ENCODE measurements at regions not wholly inside any gene's neighbourhood (a gene's known extent, or its start where the extent isn't known, plus 50 kb on each side); places are given as distances from the start of the nearest gene placed in this dataset.

DNA sequence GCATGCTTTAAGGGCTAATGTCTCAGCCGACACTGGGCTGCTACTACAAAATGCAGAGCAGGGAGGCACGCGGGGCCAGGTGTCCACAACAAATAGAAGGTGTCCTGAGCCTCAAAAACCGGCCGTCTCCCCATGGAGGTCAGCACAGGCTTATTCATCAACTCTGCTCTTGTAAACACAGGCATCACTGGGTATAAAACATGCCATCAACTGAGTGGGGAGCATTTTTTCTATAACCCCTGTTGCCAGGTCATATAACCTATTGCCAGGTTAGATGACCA lies 271.6 kb downstream of the AUH start:
- H4K20me1 ChIP-seq (ENCODE audit: insufficient read depth, low read length): no peaks in the 10 kb centered on the region
- H2AFZ ChIP-seq (ENCODE audit: low read depth, low read length): no peak overlapping the region
- no peak overlapping the region for H3K27ac ChIP-seq (ENCODE audit: low read length)
- ATAC-seq (ENCODE audit: insufficient read depth, low read depth) (no peak), DNase-seq (no peak)
- no peaks in the 10 kb centered on the region for H3K36me3 ChIP-seq (ENCODE audit: insufficient read depth, low read length)
- TF ChIP-seq EZH2 (IDR thresholded peaks at IDR 0.05; ENCODE audit: borderline replicate concordance, low read depth, low read length, severe bottlenecking) (no peak), CTCF (IDR thresholded peaks at IDR 0.05; ENCODE audit: borderline replicate concordance, extremely low read depth, low read length, poor library complexity, severe bottlenecking) (no peak)
- no peaks in the 10 kb centered on the region for H3K9me3 ChIP-seq (ENCODE audit: insufficient read depth, low read length, severe bottlenecking)
- H3K4me3 ChIP-seq (ENCODE audit: low read depth in 1 of 2, low read length in 2 of 2): no peak overlapping the region
- no peaks in the 10 kb centered on the region for H3K79me2 ChIP-seq (ENCODE audit: insufficient read depth, low read length)
- no peak overlapping the region for H3K9ac ChIP-seq (ENCODE audit: low read depth, low read length)
- no peaks in the 10 kb centered on the region for H3K4me1 ChIP-seq (ENCODE audit: insufficient read depth, low read length)
- no peaks in the 10 kb centered on the region for H3K27me3 ChIP-seq (ENCODE audit: insufficient read depth, low read length, poor library complexity)
- H3K4me2 ChIP-seq (ENCODE audit: insufficient read depth, low read length): no peak overlapping the region

GRCh38 chr9:91092214-91092613 lies 269.5 kb downstream of the AUH start:
- H3K9me3 ChIP-seq (ENCODE audit: insufficient read depth, low read length, severe bottlenecking): no peaks in the 10 kb centered on the region
- H3K27me3 ChIP-seq (ENCODE audit: insufficient read depth, low read length, poor library complexity): no peaks in the 10 kb centered on the region
- H3K9ac ChIP-seq (ENCODE audit: low read depth, low read length): no peak overlapping the region
- DNase-seq: no peak
- H3K79me2 ChIP-seq (ENCODE audit: insufficient read depth, low read length): no peaks in the 10 kb centered on the region
- ATAC-seq (ENCODE audit: insufficient read depth, low read depth): no peak
- H4K20me1 ChIP-seq (ENCODE audit: insufficient read depth, low read length): no peaks in the 10 kb centered on the region
- no peak overlapping the region for H3K4me3 ChIP-seq (ENCODE audit: low read depth in 1 of 2, low read length in 2 of 2)
- H3K4me1 ChIP-seq (ENCODE audit: insufficient read depth, low read length): no peaks in the 10 kb centered on the region
- H3K36me3 ChIP-seq (ENCODE audit: insufficient read depth, low read length): no peaks in the 10 kb centered on the region
- TF ChIP-seq CTCF (IDR thresholded peaks at IDR 0.05; ENCODE audit: borderline replicate concordance, extremely low read depth, low read length, poor library complexity, severe bottlenecking) (no peak), EZH2 (IDR thresholded peaks at IDR 0.05; ENCODE audit: borderline replicate concordance, low read depth, low read length, severe bottlenecking) (no peak)
- no peak overlapping the region for H2AFZ ChIP-seq (ENCODE audit: low read depth, low read length)
- H3K4me2 ChIP-seq (ENCODE audit: insufficient read depth, low read length): no peak overlapping the region
- H3K27ac ChIP-seq (ENCODE audit: low read length): no peak overlapping the region

GRCh38 chr9:91094324-91095088 lies 267.2 kb downstream of the AUH start:
- Histone ChIP-seq H3K36me3 (ENCODE audit: insufficient read depth, low read length) (no peaks in the 10 kb centered on the region), H2AFZ (ENCODE audit: low read depth, low read length) (no peak overlapping the region), H4K20me1 (ENCODE audit: insufficient read depth, low read length) (no peaks in the 10 kb centered on the region), H3K9me3 (ENCODE audit: insufficient read depth, low read length, severe bottlenecking) (no peaks in the 10 kb centered on the region), H3K79me2 (ENCODE audit: insufficient read depth, low read length) (no peaks in the 10 kb centered on the region), H3K27ac (ENCODE audit: low read length) (no peak overlapping the region), H3K4me2 (ENCODE audit: insufficient read depth, low read length) (no peak overlapping the region), H3K4me1 (ENCODE audit: insufficient read depth, low read length) (no peaks in the 10 kb centered on the region), H3K9ac (ENCODE audit: low read depth, low read length) (no peak overlapping the region), H3K27me3 (ENCODE audit: insufficient read depth, low read length, poor library complexity) (peaks cover under 1% of the 10 kb centered on the region), H3K4me3 (ENCODE audit: low read depth in 1 of 2, low read length in 2 of 2) (no peak overlapping the region)
- TF ChIP-seq EZH2 (IDR thresholded peaks at IDR 0.05; ENCODE audit: borderline replicate concordance, low read depth, low read length, severe bottlenecking) (no peak), CTCF (IDR thresholded peaks at IDR 0.05; ENCODE audit: borderline replicate concordance, extremely low read depth, low read length, poor library complexity, severe bottlenecking) (no peak)
- ATAC-seq (ENCODE audit: insufficient read depth, low read depth): no peak
- no peak for DNase-seq

Measured in DND-41 (cell line).